Nucleus accumbens (tissue), 56 donors: ENCODE measurements at regions not wholly inside any gene's neighbourhood (a gene's known extent, or its start where the extent isn't known, plus 50 kb on each side); places are given as distances from the start of the nearest gene placed in this dataset.
"Not testable (repeated sequence)": the region's sequence is repeated elsewhere in the genome, so short reads cannot be mapped to it uniquely, and the experiment has no call there.

Experiments used
- DNase-seq, 56 donors: peaks; one replicate each; lab custom pipeline; 2025; lab: John Stamatoyannopoulos, UW

DNA sequence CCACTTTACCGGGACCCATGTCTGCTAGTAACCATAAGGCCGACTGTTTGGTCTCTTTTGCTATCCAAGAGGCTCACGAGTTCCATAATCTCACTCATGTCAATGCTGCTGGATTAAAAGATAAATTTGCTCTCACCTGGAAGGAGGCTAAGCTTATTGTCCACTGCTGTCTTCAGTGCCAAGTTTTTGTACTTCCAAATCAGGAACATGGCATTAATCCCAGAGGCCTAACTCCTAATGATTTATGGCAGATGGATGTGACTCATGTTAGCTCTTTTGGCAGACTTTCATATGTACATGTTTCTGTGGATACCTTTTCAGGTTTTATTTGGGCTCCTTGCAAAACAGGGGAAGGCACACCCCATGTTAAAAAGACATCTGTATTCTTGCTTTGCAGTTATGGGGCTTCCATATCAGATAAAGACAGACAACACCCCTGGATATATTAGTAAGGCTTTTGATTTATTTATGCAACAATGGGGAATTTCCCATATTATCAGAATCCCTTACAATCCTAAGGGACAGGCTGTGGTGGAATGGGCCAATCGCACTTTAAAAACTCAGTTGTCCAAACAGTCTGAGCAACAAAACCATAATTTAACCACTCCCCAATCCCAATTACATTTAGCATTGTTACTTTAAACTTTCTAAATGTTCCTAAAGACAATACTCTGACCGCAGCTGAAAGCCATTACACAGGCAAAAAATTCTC is 162.7 kb downstream of the IER5 start:
- DNase-seq = no peak

GRCh38 chr1:181251713-181252075 is 163.2 kb downstream of the IER5 start:
- no peak for DNase-seq

- DNase-seq = not testable (repeated sequence)
Measured at GRCh38 chr1:181253601-181254000, 165.1 kb downstream of the IER5 start.

DNA sequence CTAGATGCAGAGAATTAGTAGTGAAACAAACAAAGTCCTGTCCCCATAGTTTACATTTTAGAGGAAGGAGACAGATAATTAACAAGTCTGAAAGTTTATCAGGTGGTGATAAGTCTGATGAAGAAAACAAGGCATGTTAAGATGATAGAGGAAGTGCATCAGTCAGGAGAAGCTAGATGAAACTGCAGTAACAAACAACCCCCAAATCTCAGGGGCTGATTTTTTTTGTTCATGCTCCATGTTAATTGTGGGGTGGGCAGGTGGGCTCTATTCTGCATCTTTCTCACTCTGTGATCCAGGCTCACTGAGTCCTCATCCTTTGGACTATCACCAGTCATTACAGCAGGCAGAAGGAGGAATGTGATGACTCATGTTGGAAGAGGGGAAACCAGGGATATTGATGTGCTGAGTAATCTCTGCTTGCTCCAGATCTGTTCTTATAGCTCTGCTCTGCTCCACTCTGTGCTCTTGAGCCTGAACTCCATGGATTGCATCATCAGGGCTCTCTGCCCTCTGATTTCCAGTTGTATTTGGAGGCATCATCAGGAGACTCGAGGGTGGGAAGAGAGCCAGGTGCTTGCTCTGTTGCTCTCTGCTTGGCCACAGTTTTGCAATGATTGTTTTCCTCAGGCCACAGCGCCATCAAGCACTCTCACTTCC is 166.9 kb downstream of the IER5 start:
- peak in 1 of 56 donors; percentile 9 for DNase-seq

DNA sequence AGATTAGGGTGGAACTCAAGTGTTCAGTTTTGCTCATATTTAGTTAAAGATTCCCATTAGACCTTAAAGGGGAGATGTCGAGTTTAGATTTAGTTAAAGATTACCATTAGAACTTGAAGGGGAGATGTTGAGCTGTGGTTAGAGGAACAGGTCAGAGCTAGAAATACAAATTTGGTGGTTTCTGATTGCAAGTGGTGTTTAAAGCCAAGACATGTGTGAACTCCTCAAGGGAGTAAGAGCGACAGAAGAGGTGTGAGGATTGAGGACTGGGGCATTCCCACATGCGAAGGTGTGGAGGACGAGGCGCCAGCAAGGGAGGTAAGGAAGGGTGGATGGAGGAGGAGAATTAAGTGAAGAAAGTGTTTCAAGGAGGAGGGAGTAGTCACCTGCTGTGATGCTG is 168.6 kb downstream of the IER5 start:
- no peak for DNase-seq

GRCh38 chr1:181259026-181259745 is 170.7 kb downstream of the IER5 start:
- peak in 8 of 56 donors; percentile 0 to 34 (median 10) for DNase-seq

GRCh38 chr1:181260271-181260670 is 171.8 kb downstream of the IER5 start:
- DNase-seq = no peak

GRCh38 chr1:181260994-181261393 is 172.5 kb downstream of the IER5 start:
- DNase-seq = no peak

- DNase-seq = no peak
Measured at GRCh38 chr1:181262069-181262468, 173.6 kb downstream of the IER5 start.

DNA sequence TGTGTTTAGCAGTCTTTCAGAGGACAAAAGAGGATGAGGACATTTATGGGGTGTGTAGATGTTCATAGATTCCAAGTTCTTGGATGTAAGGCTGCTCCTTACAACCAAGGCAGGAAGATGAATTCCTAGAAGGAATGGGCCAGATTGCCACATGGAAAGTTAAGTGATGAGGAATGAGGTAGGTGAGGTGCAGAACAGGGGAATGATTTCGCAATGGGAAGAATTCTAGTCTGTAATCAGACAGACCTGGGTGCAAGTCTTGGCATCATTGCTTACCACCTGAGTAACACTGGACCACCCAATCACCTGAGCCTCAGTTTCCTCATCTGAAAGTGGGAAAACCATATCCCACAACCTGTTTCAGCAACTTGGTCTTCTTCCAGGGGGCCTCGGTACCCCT is 174.9 kb downstream of the IER5 start:
- no peak for DNase-seq

GRCh38 chr1:181264821-181265220 is 176.3 kb downstream of the IER5 start:
- no peak for DNase-seq

DNA sequence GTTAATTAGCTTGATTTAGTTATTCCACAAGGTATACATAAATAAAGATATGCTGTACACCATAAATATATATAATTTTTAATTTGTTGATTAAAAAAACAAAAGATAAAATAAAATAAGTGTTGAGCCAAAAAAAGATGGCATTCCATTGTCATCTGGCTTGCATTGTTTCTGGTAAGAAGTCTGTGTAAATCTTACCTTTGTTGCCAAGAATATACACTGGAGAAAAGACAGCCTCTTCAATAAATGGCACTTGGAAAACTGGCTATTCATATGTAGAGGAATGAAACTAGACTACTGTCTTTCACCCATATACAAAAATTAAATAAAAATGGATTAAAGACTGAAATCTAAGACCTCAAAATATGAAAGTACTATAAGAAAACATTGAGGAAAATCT is 196.5 kb downstream of the IER5 start:
- DNase-seq = no peak

- no peak for DNase-seq
Measured at GRCh38 chr1:181295217-181295616, 188.1 kb upstream of the CACNA1E start.

DNA sequence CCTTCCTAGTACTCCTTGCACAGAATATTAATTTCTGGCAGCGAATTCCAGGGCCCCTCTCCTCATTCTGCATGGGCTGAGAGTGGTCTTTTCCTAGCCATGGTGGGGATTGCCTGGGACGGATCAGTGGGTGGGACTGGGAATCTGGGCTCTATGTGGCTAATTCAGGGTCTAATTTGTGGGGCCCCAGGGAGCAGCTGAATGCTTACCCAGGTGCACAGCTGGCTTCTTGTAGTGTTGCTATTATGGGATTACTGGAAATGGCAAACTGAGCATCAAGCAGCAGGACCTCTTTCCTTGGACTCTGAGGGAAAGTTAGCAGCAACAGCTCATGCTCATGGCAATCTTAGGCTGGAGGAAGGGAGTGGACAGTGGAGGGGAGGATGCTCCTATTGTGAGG is 187.1 kb upstream of the CACNA1E start:
- no peak for DNase-seq

DNA sequence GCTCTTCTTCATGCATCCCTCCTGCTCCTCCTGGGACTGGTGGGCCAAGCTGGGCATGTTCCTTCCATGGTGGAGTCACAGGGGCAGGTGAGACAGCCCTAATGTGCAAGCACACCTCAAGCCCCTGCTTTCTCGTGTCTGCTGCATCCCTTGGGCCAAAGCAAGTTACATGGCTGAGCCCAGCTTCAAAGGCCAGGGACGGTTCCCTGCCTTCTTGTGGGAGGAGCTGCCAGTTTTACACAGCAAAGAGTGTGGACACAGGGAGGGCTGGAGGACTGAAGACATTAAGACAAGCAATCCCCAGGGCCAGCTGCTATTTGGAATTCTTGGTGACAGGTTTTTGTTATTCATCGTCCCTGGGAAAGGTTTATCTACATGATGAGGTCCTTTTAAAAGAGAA is 175.2 kb upstream of the CACNA1E start:
- no peak for DNase-seq

- DNase-seq = no peak
Measured at GRCh38 chr1:181310560-181310959, 172.8 kb upstream of the CACNA1E start.

- DNase-seq = no peak
Measured at GRCh38 chr1:181312946-181313345, 170.4 kb upstream of the CACNA1E start.

- no peak for DNase-seq
Measured at GRCh38 chr1:181313466-181313865, 169.9 kb upstream of the CACNA1E start.

DNA sequence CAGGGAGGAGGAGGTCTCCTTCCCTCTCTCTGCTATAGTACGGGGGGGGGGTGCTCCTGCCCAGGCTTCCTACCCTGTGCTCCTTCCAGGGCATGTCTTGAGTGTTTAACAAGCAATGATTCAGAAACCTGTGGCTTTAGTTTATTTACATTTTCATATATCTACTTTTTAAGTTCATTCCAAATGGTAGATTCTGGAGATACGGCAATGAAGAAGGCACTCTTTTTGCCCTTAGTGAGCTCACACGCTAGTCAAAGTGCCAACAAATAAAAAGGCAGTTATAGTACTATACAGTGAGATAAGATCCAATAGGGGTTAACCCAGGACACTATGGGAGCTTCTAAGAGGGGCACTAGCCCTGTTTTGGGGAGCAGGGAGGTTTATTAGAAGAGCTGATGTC is 169.3 kb upstream of the CACNA1E start:
- DNase-seq = no peak

- peak in 1 of 56 donors; percentile 29 for DNase-seq
Measured at GRCh38 chr1:181314959-181315358, 168.4 kb upstream of the CACNA1E start.

DNA sequence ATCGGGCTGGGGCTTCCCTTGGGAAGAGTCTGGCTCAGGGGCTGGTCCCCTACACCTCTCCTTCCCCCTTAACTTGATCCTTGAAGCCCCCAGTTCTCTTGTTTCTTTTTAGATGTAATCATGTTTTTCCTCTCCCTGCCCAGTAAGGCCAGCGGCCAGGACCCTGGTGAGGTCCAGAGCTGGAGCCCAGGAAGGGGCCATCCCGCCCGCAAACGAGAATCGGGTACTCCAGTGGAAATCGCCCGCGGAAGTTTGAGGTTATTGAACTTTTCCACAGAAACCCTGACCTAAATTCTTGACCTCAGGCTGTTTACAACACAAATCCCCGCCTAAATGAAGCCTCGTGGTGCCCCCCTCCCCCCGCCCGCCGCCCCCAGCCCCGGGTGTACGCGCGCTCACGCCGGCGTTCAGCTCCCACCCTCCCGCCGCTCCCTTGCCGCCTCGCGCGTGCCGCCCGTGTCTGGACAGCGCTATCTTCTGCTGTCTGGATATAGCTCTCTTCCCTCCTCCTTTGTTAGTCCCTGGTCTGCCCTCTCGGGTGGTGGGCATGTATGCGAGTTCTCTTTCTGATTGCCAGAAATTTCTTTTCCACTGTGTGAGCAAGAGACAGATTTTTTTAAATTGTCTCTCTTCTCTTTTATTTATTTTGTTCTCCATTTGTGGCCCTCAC is 165.9 kb upstream of the CACNA1E start:
- DNase-seq = no peak
